OCI-LY1 (cell line): ENCODE measurements at regions not wholly inside any gene's neighbourhood (a gene's known extent, or its start where the extent isn't known, plus 50 kb on each side); places are given as distances from the start of the nearest gene placed in this dataset.

ENCODE experiments used
- EZH2 ChIP-seq: fragments of 200-600 bp; sonication (generic), shearing (Covaris generic); IDR thresholded peaks from 2 replicates; pipeline ENCODE4 v1.8.0; 2017; ENCODE audit warnings: borderline replicate concordance, mixed run types, mild to moderate bottlenecking, antibody characterized with exemption, low read length, moderate library complexity, mixed read lengths
- TF ChIP-seq, protein P1 (sequence below): fragments of 200-600 bp; sonication (generic), shearing (Covaris generic); IDR thresholded peaks from 2 replicates; pipeline ENCODE4 v1.5.1; 2017; ENCODE audit warnings: mild to moderate bottlenecking, antibody characterized with exemption, low read length, moderate library complexity, mixed read lengths

GRCh38 chr3:81244231-81244630 is 517.2 kb downstream of the GBE1 start:
- TF ChIP-seq, protein P1, sequence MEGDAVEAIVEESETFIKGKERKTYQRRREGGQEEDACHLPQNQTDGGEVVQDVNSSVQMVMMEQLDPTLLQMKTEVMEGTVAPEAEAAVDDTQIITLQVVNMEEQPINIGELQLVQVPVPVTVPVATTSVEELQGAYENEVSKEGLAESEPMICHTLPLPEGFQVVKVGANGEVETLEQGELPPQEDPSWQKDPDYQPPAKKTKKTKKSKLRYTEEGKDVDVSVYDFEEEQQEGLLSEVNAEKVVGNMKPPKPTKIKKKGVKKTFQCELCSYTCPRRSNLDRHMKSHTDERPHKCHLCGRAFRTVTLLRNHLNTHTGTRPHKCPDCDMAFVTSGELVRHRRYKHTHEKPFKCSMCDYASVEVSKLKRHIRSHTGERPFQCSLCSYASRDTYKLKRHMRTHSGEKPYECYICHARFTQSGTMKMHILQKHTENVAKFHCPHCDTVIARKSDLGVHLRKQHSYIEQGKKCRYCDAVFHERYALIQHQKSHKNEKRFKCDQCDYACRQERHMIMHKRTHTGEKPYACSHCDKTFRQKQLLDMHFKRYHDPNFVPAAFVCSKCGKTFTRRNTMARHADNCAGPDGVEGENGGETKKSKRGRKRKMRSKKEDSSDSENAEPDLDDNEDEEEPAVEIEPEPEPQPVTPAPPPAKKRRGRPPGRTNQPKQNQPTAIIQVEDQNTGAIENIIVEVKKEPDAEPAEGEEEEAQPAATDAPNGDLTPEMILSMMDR: no peak
- no peak for TF ChIP-seq EZH2
